CD14-positive monocyte (primary cell): ENCODE measurements at regions not wholly inside any gene's neighbourhood (a gene's known extent, or its start where the extent isn't known, plus 50 kb on each side); places are given as distances from the start of the nearest gene placed in this dataset.

ENCODE experiments used
- DNase-seq, 3 donors: peaks; one replicate each; pipeline ENCODE4 v3.0.0-alpha.2; 2011 to 2022
- H2AFZ ChIP-seq: 2 replicates; pipeline ENCODE4 v1.6.0; 2012; ENCODE audit warnings: mild to moderate bottlenecking, low read depth, low read length, inconsistent platforms; ENCODE audit not compliant: insufficient read depth, poor library complexity, severe bottlenecking
- H3K27ac ChIP-seq, 2 donors: 1 replicate in 1 of 2; 2 replicates in 1 of 2; pipeline ENCODE4 v1.5.1; 2012 to 2013; ENCODE audit warnings: low read length in 2 of 2, control low read depth in 1 of 2, inconsistent platforms in 1 of 2, low read depth in 1 of 2, mild to moderate bottlenecking in 1 of 2
- H3K27me3 ChIP-seq, 2 donors: one replicate each; pipeline versions ENCODE4 v1.6.0 to v1.6.1; 2011 to 2013; ENCODE audit warnings: low read length in 2 of 2; ENCODE audit not compliant: control insufficient read depth in 2 of 2, insufficient read depth in 2 of 2
- H3K36me3 ChIP-seq, 2 donors: replicated peaks in 1 of 2; 1 replicate in 1 of 2; 2 replicates in 1 of 2; pipeline versions ENCODE4 v1.5.1 to v1.6.1; 2012 to 2013; ENCODE audit warnings: low read length in 2 of 2, control low read depth in 1 of 2, inconsistent platforms in 1 of 2, mild to moderate bottlenecking in 1 of 2; ENCODE audit not compliant: insufficient read depth in 2 of 2, control insufficient read depth in 1 of 2
- H3K4me1 ChIP-seq, 2 donors: 1 replicate in 1 of 2; 2 replicates in 1 of 2; pipeline versions ENCODE4 v1.5.1 to v1.6.1; 2012 to 2013; ENCODE audit warnings: low read length in 2 of 2, control low read depth in 1 of 2, inconsistent platforms in 1 of 2, mild to moderate bottlenecking in 1 of 2, moderate library complexity in 1 of 2; ENCODE audit not compliant: insufficient read depth in 2 of 2, control insufficient read depth in 1 of 2
- H3K4me2 ChIP-seq: replicated peaks from 2 replicates; pipeline ENCODE3; 2012; ENCODE audit warnings: low read length, moderate library complexity, mild to moderate bottlenecking; ENCODE audit not compliant: poor library complexity, severe bottlenecking; ENCODE audit errors: extremely low read depth
- H3K4me3 ChIP-seq, 3 experiments: fragments of 200-600 bp in 1 of 3; sonication (generic) in 1 of 3; replicated peaks in 1 of 3; 1 replicate in 2 of 3; 2 replicates in 1 of 3; pipeline ENCODE4 v1.5.1; 2011 to 2013; ENCODE audit warnings: low read length in 3 of 3, mild to moderate bottlenecking in 3 of 3, control low read depth in 2 of 3, low read depth in 2 of 3, inconsistent platforms in 1 of 3, moderate library complexity in 1 of 3
- H3K79me2 ChIP-seq: 2 replicates; pipeline ENCODE4 v1.6.0; 2012; ENCODE audit warnings: mild to moderate bottlenecking, control low read depth, inconsistent platforms, low read length, moderate library complexity; ENCODE audit not compliant: insufficient read depth
- H3K9ac ChIP-seq: 2 replicates; pipeline ENCODE4 v1.6.0; 2017; ENCODE audit warnings: low read length, mild to moderate bottlenecking; ENCODE audit not compliant: insufficient read depth, poor library complexity, severe bottlenecking
- H3K9me3 ChIP-seq, 2 donors: replicated peaks in 1 of 2; 1 replicate in 1 of 2; 2 replicates in 1 of 2; pipeline versions ENCODE4 v1.5.1 to v1.6.1; 2012 to 2013; ENCODE audit warnings: low read length in 2 of 2, control low read depth in 1 of 2; ENCODE audit not compliant: control insufficient read depth in 1 of 2, insufficient read depth in 1 of 2
- H4K20me1 ChIP-seq: 2 replicates; pipeline ENCODE4 v1.6.0; 2012; ENCODE audit warnings: mild to moderate bottlenecking, low read length, control low read depth, moderate library complexity; ENCODE audit not compliant: insufficient read depth
- H3K27ac Mint-ChIP-seq, 7 donors: one replicate each; pipeline ENCODE4 v1.8.0; 2020; ENCODE audit warnings: mild to moderate bottlenecking in 7 of 7, mixed read lengths in 7 of 7, moderate library complexity in 6 of 7, inconsistent platforms in 2 of 7
- H3K27me3 Mint-ChIP-seq, 3 donors: one replicate each; pipeline ENCODE4 v1.8.0; 2021 to 2022; ENCODE audit warnings: low read depth in 3 of 3, mild to moderate bottlenecking in 3 of 3, mixed read lengths in 3 of 3, moderate library complexity in 3 of 3, inconsistent platforms in 1 of 3
- H3K36me3 Mint-ChIP-seq, 2 donors: one replicate each; pipeline ENCODE4 v1.8.0; 2020; ENCODE audit warnings: mixed read lengths in 2 of 2, inconsistent platforms in 1 of 2, mild to moderate bottlenecking in 1 of 2
- H3K4me1 Mint-ChIP-seq: one replicate; pipeline ENCODE4 v1.8.0; 2020; ENCODE audit warnings: mild to moderate bottlenecking, mixed read lengths
- H3K4me3 Mint-ChIP-seq, 2 donors: one replicate each; pipeline ENCODE4 v1.8.0; 2020; ENCODE audit warnings: mild to moderate bottlenecking in 2 of 2, mixed read lengths in 2 of 2, moderate library complexity in 1 of 2
- H3K9me3 Mint-ChIP-seq, 7 donors: one replicate each; pipeline ENCODE4 v1.8.0; 2020 to 2022; ENCODE audit warnings: mixed read lengths in 7 of 7, mild to moderate bottlenecking in 6 of 7, moderate library complexity in 6 of 7, inconsistent platforms in 2 of 7
- WGBS: methylation state at CpG from one replicate; pipeline ENCODE4 v1.1.5; 2013; ENCODE audit warnings: missing lambda C conversion rate; ENCODE audit not compliant: insufficient coverage; 5-methylcytosine and 5-hydroxymethylcytosine counted together
- intact Hi-C, 2 donors: fragments of 100-400 bp; cut with micrococcal nuclease; formaldehyde crosslinking; loops; one replicate each; pipeline versions ENCODE4 v1.15.0 to v1.15.1; 2023
- TF ChIP-seq, protein P1 (sequence below): fragments of 200-600 bp; IDR thresholded peaks from one replicate; pipeline ENCODE4 v1.8.0; 2022; ENCODE audit warnings: antibody characterized with exemption, mild to moderate bottlenecking

- H3K27ac ChIP-seq, result no peak overlapping the region
- H3K36me3 ChIP-seq, result no peaks in the 10 kb centered on the region
- DNase-seq, result no peak
- no peak overlapping the region for H3K4me3 ChIP-seq
- intact Hi-C loops, result no loop called here
- Mint-ChIP-seq H3K9me3 (peaks cover 0 to 13% (median 0%) of the 10 kb centered on the region in 7 donors), H3K27me3 (peaks cover 0 to 5% (median under 1%) of the 10 kb centered on the region in 3 donors), H3K27ac (no peak overlapping the region), H3K4me3 (no peak overlapping the region), H3K4me1 (no peaks in the 10 kb centered on the region), H3K36me3 (no peaks in the 10 kb centered on the region)
- no peak overlapping the region for H3K4me2 ChIP-seq
- H2AFZ ChIP-seq, result no peak overlapping the region
- no peaks in the 10 kb centered on the region for H3K27me3 ChIP-seq
- no peaks in the 10 kb centered on the region for H3K4me1 ChIP-seq
- no peaks in the 10 kb centered on the region for H4K20me1 ChIP-seq
- WGBS, result 100% methylated on average over 3 of the region's 12 CpGs
- peaks cover 0 to 2% of the 10 kb centered on the region in 2 donors for H3K9me3 ChIP-seq
- no peak overlapping the region for H3K9ac ChIP-seq
- TF ChIP-seq, protein P1, sequence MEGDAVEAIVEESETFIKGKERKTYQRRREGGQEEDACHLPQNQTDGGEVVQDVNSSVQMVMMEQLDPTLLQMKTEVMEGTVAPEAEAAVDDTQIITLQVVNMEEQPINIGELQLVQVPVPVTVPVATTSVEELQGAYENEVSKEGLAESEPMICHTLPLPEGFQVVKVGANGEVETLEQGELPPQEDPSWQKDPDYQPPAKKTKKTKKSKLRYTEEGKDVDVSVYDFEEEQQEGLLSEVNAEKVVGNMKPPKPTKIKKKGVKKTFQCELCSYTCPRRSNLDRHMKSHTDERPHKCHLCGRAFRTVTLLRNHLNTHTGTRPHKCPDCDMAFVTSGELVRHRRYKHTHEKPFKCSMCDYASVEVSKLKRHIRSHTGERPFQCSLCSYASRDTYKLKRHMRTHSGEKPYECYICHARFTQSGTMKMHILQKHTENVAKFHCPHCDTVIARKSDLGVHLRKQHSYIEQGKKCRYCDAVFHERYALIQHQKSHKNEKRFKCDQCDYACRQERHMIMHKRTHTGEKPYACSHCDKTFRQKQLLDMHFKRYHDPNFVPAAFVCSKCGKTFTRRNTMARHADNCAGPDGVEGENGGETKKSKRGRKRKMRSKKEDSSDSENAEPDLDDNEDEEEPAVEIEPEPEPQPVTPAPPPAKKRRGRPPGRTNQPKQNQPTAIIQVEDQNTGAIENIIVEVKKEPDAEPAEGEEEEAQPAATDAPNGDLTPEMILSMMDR, result no peak
- no peaks in the 10 kb centered on the region for H3K79me2 ChIP-seq
Measured at GRCh38 chr11:131192628-131193027, 177.8 kb upstream of the NTM start.

- no peaks in the 10 kb centered on the region for H3K4me1 ChIP-seq
- Mint-ChIP-seq H3K4me3 (no peak overlapping the region), H3K9me3 (peaks cover 0 to 13% (median 0%) of the 10 kb centered on the region in 7 donors), H3K27me3 (peaks cover 0 to 3% (median 0%) of the 10 kb centered on the region in 3 donors), H3K36me3 (no peaks in the 10 kb centered on the region), H3K27ac (no peak overlapping the region), H3K4me1 (no peaks in the 10 kb centered on the region)
- no peak overlapping the region for H3K9ac ChIP-seq
- H3K79me2 ChIP-seq, result no peaks in the 10 kb centered on the region
- 80% methylated on average over 3 of the region's 11 CpGs for WGBS
- H4K20me1 ChIP-seq, result no peaks in the 10 kb centered on the region
- H3K36me3 ChIP-seq, result no peaks in the 10 kb centered on the region
- H3K9me3 ChIP-seq, result peaks cover 0 to 2% of the 10 kb centered on the region in 2 donors
- no peak overlapping the region for H3K27ac ChIP-seq
- intact Hi-C loops, result no loop called here
- DNase-seq, result no peak
- H3K4me2 ChIP-seq, result no peak overlapping the region
- H3K27me3 ChIP-seq, result no peaks in the 10 kb centered on the region
- no peak overlapping the region for H3K4me3 ChIP-seq
- H2AFZ ChIP-seq, result no peak overlapping the region
- TF ChIP-seq, protein P1, result no peak
Measured at GRCh38 chr11:131193031-131193501, 177.3 kb upstream of the NTM start.
